ENCODE measurements at regions not wholly inside any gene's neighbourhood (a gene's known extent, or its start where the extent isn't known, plus 50 kb on each side); places are given as distances from the start of the nearest gene placed in this dataset.
"Not testable (repeated sequence)": the region's sequence is repeated elsewhere in the genome, so short reads cannot be mapped to it uniquely, and the experiment has no call there.

DNA sequence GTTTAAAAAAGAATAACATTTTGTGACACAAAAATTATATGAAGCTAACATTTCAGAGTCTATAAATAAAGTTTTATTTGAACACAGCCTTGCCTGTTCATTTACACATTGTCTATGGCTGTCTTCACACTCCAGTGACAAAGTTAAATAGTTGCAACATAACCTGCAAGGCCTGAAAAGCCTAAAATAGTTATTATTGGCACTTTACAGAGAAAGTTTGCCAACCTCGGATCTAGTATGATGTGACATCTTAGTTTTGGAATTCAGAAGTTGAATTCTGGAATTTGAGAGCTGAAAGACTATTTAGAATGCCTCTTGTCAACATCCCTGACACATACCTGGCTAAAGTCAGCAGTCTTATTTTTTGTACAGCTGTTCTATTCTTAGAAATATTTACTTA, 68.3 kb downstream of the DYRK2 start:
- peak; percentile 78 for DNase-seq (ENCODE audit: low read depth, low spot score)

DNA sequence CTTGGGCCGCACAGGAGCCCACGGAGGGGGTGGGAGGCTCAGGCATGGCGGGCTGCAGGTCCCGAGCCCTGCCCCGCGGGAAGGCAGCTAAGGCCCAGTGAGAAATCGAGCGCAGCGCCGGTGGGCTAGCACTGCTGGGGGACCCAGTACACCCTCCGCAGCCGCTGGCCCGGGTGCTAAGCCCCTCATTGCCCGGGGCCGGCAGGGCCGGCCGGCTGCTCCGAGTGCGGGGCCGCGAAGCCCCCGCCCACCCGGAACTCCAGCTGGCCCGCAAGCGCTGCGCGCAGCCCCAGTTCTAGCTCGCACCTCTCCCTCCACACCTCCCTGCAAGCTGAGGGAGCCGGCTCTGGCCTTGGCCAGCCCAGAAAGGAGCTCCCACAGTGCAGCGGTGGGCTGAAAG, 70.8 kb downstream of the DYRK2 start:
- DNase-seq (ENCODE audit: low read depth, low spot score): not testable (repeated sequence)

- DNase-seq (ENCODE audit: low read depth, low spot score): peak; percentile 44
Observed at GRCh38 chr12:67720351-67720856, 71.9 kb downstream of the DYRK2 start.

- DNase-seq (ENCODE audit: low read depth, low spot score): no peak
Observed at GRCh38 chr12:67721248-67721647, 72.7 kb downstream of the DYRK2 start.

- peak; percentile 37 for DNase-seq (ENCODE audit: low read depth, low spot score)
Observed at GRCh38 chr12:67722296-67722695, 73.8 kb downstream of the DYRK2 start.

GRCh38 chr12:67726868-67727267, 78.3 kb downstream of the DYRK2 start:
- DNase-seq (ENCODE audit: low read depth, low spot score): no peak

GRCh38 chr12:67727702-67728666, 79.4 kb downstream of the DYRK2 start:
- no peak for DNase-seq (ENCODE audit: low read depth, low spot score)

DNA sequence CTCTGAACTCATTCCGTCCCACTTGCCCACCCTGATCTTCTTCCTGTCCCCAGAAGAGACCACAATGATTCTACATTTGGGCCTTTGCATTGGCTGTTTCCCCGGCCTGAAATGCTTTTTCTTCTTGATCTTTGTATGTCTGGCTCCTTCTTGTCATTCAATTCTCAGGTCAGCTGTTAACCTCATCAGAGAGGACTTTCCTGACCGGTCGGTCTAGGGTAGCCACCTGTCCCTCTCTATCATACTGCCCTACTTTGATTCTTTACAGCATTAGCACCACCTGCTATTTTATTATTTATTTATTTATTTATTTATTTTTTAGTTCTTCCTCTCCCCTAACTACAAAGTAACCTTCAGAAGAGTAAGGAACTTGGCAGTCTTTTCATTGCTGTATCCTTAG, 84.3 kb downstream of the DYRK2 start:
- no peak for DNase-seq (ENCODE audit: low read depth, low spot score)

- DNase-seq (ENCODE audit: low read depth, low spot score): no peak
Observed at GRCh38 chr12:67735868-67736267, 87.3 kb downstream of the DYRK2 start.

GRCh38 chr12:67740711-67741110, 92.2 kb downstream of the DYRK2 start:
- DNase-seq (ENCODE audit: low read depth, low spot score): no peak

- no peak for DNase-seq (ENCODE audit: low read depth, low spot score)
Observed at GRCh38 chr12:67741270-67741669, 92.7 kb downstream of the DYRK2 start.

GRCh38 chr12:67742461-67742860, 93.9 kb downstream of the DYRK2 start:
- DNase-seq (ENCODE audit: low read depth, low spot score): no peak

- peak; percentile 51 for DNase-seq (ENCODE audit: low read depth, low spot score)
Observed at GRCh38 chr12:67747869-67748742, 99.6 kb downstream of the DYRK2 start.

- no peak for DNase-seq (ENCODE audit: low read depth, low spot score)
Observed at GRCh38 chr12:67748743-67749040, 100.1 kb downstream of the DYRK2 start.

- no peak for DNase-seq (ENCODE audit: low read depth, low spot score)
Observed at GRCh38 chr12:67750513-67751183, 102.1 kb downstream of the DYRK2 start.

DNA sequence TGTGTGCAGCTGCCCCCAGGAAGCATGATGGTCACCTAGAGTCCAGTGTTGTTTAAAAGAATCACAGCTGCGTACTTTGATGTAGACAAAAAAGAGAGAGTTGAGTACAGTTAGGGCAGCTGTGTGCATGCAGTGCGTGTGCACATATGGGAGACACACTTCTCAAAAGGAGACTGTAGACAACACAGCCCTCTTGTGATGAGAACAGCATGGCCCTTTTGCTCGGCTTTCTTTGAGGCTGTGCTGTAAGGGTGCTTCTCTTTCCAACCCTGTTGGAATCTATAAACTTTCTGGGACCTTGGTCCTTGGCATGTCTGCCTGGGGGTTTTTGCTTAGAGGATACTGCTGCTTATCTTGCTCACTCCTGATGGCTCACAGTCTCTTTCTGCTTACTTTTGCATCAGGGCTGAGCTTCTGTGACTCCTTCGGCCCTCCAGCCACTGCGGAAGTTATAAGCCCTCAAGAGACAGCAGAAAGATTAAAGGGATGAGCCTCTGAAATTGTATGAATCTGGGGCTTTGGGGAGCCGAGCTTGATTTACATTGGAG, 102.9 kb downstream of the DYRK2 start:
- DNase-seq (ENCODE audit: low read depth, low spot score): no peak

DNA sequence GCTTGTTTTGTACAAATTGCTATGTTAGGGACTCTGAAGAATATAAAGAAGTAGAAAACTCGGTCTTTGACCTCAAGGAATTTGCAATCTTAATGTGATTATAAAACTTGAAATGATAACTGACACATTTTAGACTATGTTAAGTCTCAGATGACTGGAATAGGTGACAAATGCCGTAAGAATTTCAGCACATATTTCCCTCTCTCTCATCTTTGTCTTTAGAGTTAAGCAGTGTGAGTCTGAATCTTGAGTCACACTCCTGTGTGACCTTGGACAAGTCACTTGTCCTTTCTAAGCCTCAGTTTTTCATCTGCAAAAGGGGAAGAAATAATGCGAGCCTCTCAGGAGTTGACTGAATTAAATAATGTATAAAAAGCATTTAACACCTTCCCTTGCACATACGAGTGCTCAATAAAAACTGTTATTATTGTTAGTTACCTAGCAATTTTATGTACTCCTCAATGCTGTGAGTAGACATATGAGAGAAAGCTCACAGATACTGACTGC, 103.7 kb downstream of the DYRK2 start:
- peak; percentile 24 for DNase-seq (ENCODE audit: low read depth, low spot score)

DNA sequence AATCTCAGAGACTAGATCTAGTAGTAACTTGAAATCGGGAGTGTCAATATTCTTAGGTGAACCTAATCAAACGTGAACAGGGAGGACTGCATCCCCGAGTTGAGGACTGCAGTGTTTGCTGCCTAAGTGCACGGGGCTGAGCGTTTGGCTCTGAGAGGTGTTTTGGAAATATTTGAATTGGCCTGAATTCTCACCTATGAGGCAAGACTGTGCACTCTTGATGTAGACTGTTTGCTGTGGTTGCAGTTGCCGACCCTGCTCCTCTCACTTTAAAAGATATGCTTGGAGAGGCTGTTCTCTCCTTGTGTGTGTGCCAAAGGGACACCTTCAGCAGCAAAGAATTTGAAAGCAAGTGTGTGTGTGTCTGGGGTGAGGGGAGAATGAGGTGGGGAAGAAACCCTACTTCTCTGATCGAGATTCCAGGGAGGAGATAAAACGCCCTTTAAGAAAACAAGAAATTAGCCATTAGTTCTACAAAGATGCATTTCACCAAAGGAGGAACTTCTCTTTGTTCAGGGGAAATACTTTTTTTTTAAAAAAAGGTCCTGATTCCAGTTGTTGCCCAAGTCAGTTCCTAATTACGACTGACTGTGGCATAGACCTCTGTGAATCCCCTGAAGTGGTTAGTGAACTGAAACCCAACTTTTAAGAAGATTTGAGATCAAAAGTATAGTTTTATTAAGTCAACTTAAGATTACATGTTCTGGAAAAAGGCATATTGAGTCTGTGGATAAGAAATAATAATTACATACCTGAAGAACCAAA, 106.6 kb downstream of the DYRK2 start:
- no peak for DNase-seq (ENCODE audit: low read depth, low spot score)

GRCh38 chr12:67757651-67758050, 109.1 kb downstream of the DYRK2 start:
- DNase-seq (ENCODE audit: low read depth, low spot score): no peak

- no peak for DNase-seq (ENCODE audit: low read depth, low spot score)
Observed at GRCh38 chr12:67758119-67758518, 109.6 kb downstream of the DYRK2 start.

DNA sequence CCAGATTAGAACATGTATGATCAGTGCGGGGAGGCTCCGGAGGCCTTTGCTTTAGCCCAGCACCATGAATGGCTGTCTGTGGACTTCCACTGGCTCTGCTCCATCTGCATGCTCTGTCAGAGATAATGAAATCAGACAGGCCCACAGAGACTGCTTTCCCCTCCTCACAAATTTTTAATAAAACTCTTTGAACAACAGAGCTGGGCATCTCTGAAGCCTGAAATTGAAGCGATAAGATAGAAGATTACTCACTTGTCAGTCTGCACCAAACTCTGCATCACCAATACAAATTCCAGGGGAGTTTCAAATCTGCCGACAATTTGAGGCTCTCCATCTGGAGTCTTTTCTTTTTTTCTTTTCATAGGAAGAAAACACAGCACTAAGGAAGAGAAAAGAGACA, 110.0 kb downstream of the DYRK2 start:
- no peak for DNase-seq (ENCODE audit: low read depth, low spot score)
